ACC112 (cell line): ENCODE measurements at regions not wholly inside any gene's neighbourhood (a gene's known extent, or its start where the extent isn't known, plus 50 kb on each side); places are given as distances from the start of the nearest gene placed in this dataset.

Experiments used
- H2AFZ ChIP-seq: fragments of 200-600 bp; sonication (generic); one replicate; pipeline ENCODE4 v1.6.0; 2017; ENCODE audit warnings: antibody characterized with exemption, low read length; ENCODE audit not compliant: unreplicated experiment
- H3K27ac ChIP-seq: fragments of 200-600 bp; sonication (generic); 2 replicates; pipeline ENCODE4 v1.5.1; 2014; ENCODE audit warnings: low read depth, mild to moderate bottlenecking, antibody characterized with exemption, low read length, moderate library complexity
- H3K27me3 ChIP-seq: fragments of 200-600 bp; sonication (generic); 2 replicates; pipeline ENCODE4 v1.6.1; 2014; ENCODE audit warnings: mild to moderate bottlenecking, antibody characterized with exemption, low read length, moderate library complexity, mixed read lengths; ENCODE audit not compliant: insufficient read depth
- H3K36me3 ChIP-seq: fragments of 200-600 bp; sonication (generic); 2 replicates; pipeline ENCODE4 v1.6.1; 2016; ENCODE audit warnings: mild to moderate bottlenecking, antibody characterized with exemption, low read length, moderate library complexity, mixed read lengths; ENCODE audit not compliant: insufficient read depth
- H3K4me1 ChIP-seq: fragments of 200-600 bp; sonication (generic); one replicate; pipeline ENCODE4 v1.6.1; 2016; ENCODE audit warnings: low read length, mixed read lengths; ENCODE audit not compliant: insufficient read depth, unreplicated experiment, control insufficient read depth
- H3K4me3 ChIP-seq: fragments of 200-600 bp; sonication (generic); 2 replicates; pipeline ENCODE4 v1.5.1; 2014; ENCODE audit warnings: mild to moderate bottlenecking, low read depth, low read length
- H3K79me2 ChIP-seq: fragments of 200-600 bp; sonication (generic); one replicate; pipeline ENCODE4 v1.6.0; 2016; ENCODE audit warnings: low read length; ENCODE audit not compliant: control insufficient read depth, unreplicated experiment, insufficient read depth

DNA sequence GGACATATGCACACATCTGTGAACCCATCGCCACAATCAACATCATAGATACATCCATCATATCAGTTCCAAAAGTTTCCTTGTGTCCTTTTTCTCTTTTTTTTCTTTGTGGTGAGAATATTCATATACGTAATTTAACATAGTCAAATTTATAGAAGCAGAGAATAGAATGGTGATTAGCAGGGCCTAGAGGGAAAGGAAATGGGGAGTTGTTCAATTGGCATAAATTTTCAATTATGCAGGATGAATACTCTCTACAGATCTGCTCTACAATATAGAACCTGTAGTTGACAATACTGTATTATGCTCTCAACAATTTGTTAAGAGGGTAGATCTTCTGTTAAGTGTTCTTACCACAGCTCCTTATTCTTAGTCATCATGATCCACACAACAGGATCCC lies 413.2 kb downstream of the SHISA9 start:
- no peaks in the 10 kb centered on the region for H3K4me1 ChIP-seq
- no peaks in the 10 kb centered on the region for H3K79me2 ChIP-seq
- no peak overlapping the region for H3K4me3 ChIP-seq
- no peak overlapping the region for H3K27ac ChIP-seq
- H3K36me3 ChIP-seq: no peaks in the 10 kb centered on the region
- no peak overlapping the region for H2AFZ ChIP-seq
- H3K27me3 ChIP-seq: no peaks in the 10 kb centered on the region

DNA sequence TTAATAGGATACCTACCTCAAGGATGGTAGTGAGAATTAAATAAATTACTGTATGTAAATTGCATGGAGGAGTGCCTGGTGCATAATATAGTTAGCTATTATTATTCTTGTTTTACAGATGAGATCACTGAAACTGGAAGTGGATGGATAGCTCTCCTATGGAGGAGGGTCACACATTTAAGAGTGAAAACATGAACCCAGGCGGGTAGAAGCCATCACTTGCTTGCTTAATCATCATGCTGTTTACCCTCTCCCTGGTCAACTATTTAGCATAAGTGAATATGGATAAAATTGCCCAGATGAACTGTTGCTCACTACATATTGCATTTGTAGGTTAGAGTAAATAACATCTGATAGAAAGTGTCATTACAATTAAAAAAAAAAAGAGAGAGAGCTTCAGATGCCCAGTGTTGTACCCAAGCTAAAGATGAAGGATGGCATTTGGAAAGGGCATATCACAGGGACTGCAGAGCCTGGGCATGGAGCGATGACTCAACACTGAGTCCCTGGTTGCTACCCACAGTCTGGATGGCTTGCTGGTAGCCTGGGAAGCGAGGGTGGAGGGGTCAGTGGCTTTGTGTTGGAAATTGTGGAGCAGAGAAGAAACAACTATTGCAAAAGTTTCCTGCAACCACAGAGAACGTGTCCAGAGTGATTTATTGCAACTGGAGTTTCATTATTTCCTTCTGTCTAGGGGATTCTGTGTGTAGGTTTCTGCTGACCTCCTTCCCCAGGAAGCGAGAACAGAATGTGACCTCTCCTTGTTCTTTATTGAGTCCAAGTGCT lies 414.4 kb downstream of the SHISA9 start:
- Histone ChIP-seq H3K4me3 (no peak overlapping the region), H2AFZ (no peak overlapping the region), H3K36me3 (no peaks in the 10 kb centered on the region), H3K4me1 (no peaks in the 10 kb centered on the region), H3K27me3 (no peaks in the 10 kb centered on the region), H3K79me2 (no peaks in the 10 kb centered on the region), H3K27ac (no peak overlapping the region)

- no peak overlapping the region for H3K27ac ChIP-seq
- H3K4me1 ChIP-seq: no peaks in the 10 kb centered on the region
- H3K27me3 ChIP-seq: no peaks in the 10 kb centered on the region
- no peak overlapping the region for H3K4me3 ChIP-seq
- no peak overlapping the region for H2AFZ ChIP-seq
- no peaks in the 10 kb centered on the region for H3K79me2 ChIP-seq
- no peaks in the 10 kb centered on the region for H3K36me3 ChIP-seq
Measured at GRCh38 chr16:13322336-13322735, 420.9 kb downstream of the SHISA9 start.

DNA sequence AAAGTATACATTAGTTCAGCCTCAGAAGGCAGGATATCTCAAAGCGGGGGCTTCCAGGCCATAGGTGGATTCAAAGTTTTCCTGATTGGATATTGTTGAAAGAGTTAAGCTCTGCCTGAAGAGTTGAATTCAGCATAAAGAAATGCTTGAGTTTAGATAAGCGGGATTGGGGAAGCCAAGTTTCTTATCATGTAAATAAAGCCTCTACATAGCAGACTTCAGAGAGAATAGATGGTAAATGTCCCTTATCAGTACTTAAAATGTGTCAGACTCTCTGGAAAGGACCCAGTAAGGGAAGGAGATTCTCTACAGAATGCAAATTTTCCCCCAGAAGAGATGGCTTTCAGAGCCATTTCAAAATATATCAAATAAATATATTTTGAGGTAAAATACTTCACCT lies 423.5 kb downstream of the SHISA9 start:
- Histone ChIP-seq H3K36me3 (no peaks in the 10 kb centered on the region), H3K27me3 (no peaks in the 10 kb centered on the region), H3K4me1 (no peaks in the 10 kb centered on the region), H3K27ac (no peak overlapping the region), H3K4me3 (no peak overlapping the region), H3K79me2 (no peaks in the 10 kb centered on the region), H2AFZ (no peak overlapping the region)

DNA sequence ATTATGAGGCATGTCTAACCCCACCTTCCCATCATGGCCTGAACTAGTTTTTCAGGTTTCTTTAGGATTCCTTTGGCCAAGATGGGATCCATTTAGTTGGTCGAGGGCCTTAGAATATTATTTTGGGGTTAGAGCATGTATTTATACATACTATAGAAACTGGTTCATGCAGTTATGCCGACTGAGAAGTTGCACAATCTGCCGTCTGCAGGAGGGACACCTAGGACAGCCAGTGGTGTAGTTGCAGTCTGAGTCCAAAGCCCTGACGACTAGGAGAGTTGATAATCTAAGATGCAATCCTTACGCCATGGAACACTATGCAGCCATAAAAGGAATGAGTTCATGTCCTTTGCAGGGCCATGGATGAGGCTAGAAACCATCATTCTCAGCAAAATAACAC lies 424.0 kb downstream of the SHISA9 start:
- Histone ChIP-seq H3K4me3 (no peak overlapping the region), H2AFZ (no peak overlapping the region), H3K27ac (no peak overlapping the region), H3K4me1 (no peaks in the 10 kb centered on the region), H3K36me3 (no peaks in the 10 kb centered on the region), H3K79me2 (no peaks in the 10 kb centered on the region), H3K27me3 (no peaks in the 10 kb centered on the region)

- H3K79me2 ChIP-seq: no peaks in the 10 kb centered on the region
Measured at GRCh38 chr16:13331918-13332317, 430.5 kb downstream of the SHISA9 start.

GRCh38 chr16:13332713-13333255 lies 431.4 kb downstream of the SHISA9 start:
- Histone ChIP-seq H3K79me2 (no peaks in the 10 kb centered on the region), H3K4me1 (no peaks in the 10 kb centered on the region), H3K27me3 (no peaks in the 10 kb centered on the region), H3K36me3 (no peaks in the 10 kb centered on the region), H3K27ac (no peak overlapping the region), H3K4me3 (no peak overlapping the region), H2AFZ (no peak overlapping the region)

More at GRCh38 chr16:13331918-13332317, 430.5 kb downstream of the SHISA9 start:
- H3K27ac ChIP-seq: no peak overlapping the region
- no peaks in the 10 kb centered on the region for H3K27me3 ChIP-seq
- no peaks in the 10 kb centered on the region for H3K36me3 ChIP-seq
- no peak overlapping the region for H2AFZ ChIP-seq
- no peak overlapping the region for H3K4me3 ChIP-seq
- H3K4me1 ChIP-seq: no peaks in the 10 kb centered on the region

- H3K4me1 ChIP-seq: no peaks in the 10 kb centered on the region
- no peaks in the 10 kb centered on the region for H3K27me3 ChIP-seq
- no peak overlapping the region for H3K4me3 ChIP-seq
- no peak overlapping the region for H3K27ac ChIP-seq
- H3K79me2 ChIP-seq: no peaks in the 10 kb centered on the region
- H3K36me3 ChIP-seq: no peaks in the 10 kb centered on the region
- no peak overlapping the region for H2AFZ ChIP-seq
Measured at GRCh38 chr16:13333336-13333735, 431.9 kb downstream of the SHISA9 start.

- H3K4me3 ChIP-seq: no peak overlapping the region
- no peak overlapping the region for H3K27ac ChIP-seq
Measured at GRCh38 chr16:13335879-13336278, 434.5 kb downstream of the SHISA9 start.

GRCh38 chr16:13336335-13336734 lies 434.9 kb downstream of the SHISA9 start:
- H3K4me3 ChIP-seq: no peak overlapping the region
- no peaks in the 10 kb centered on the region for H3K4me1 ChIP-seq
- no peak overlapping the region for H3K27ac ChIP-seq
- no peaks in the 10 kb centered on the region for H3K36me3 ChIP-seq
- no peaks in the 10 kb centered on the region for H3K27me3 ChIP-seq
- H2AFZ ChIP-seq: no peak overlapping the region
- H3K79me2 ChIP-seq: no peaks in the 10 kb centered on the region

More at GRCh38 chr16:13335879-13336278, 434.5 kb downstream of the SHISA9 start:
- no peaks in the 10 kb centered on the region for H3K36me3 ChIP-seq
- H3K27me3 ChIP-seq: no peaks in the 10 kb centered on the region
- no peak overlapping the region for H2AFZ ChIP-seq
- H3K4me1 ChIP-seq: no peaks in the 10 kb centered on the region
- H3K79me2 ChIP-seq: no peaks in the 10 kb centered on the region
